ENCODE measurements at regions not wholly inside any gene's neighbourhood (a gene's known extent, or its start where the extent isn't known, plus 50 kb on each side); places are given as distances from the start of the nearest gene placed in this dataset.

DNA sequence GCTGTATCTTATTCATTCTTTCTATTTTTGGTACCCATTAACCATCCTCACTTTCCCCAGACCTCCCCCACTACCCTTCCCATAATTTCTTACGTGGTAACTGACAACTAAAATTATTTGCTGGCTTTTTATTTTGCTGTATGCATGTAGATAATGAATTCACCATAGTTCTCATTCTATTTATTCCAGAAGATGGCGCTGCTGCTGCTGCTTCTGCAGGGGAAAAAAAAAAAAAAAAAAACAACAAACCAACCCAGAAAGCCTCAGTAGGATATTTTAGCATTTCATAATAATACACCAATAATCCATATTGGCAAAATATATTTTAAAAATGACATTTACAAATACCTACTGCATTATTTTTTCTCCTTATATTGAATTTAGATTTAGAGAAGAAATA is 416.6 kb upstream of the MAGEB18 start:
- TF ChIP-seq, protein P1, sequence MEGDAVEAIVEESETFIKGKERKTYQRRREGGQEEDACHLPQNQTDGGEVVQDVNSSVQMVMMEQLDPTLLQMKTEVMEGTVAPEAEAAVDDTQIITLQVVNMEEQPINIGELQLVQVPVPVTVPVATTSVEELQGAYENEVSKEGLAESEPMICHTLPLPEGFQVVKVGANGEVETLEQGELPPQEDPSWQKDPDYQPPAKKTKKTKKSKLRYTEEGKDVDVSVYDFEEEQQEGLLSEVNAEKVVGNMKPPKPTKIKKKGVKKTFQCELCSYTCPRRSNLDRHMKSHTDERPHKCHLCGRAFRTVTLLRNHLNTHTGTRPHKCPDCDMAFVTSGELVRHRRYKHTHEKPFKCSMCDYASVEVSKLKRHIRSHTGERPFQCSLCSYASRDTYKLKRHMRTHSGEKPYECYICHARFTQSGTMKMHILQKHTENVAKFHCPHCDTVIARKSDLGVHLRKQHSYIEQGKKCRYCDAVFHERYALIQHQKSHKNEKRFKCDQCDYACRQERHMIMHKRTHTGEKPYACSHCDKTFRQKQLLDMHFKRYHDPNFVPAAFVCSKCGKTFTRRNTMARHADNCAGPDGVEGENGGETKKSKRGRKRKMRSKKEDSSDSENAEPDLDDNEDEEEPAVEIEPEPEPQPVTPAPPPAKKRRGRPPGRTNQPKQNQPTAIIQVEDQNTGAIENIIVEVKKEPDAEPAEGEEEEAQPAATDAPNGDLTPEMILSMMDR (IDR thresholded peaks at IDR 0.05): peak in 3 of 4 donors; percentile 26 to 40 (median 32)
- TF ChIP-seq POLR2A (IDR thresholded peaks at IDR 0.05): no peak

Measured in right lobe of liver (tissue), 4 donors.